GM18951 (cell line): ENCODE measurements at regions not wholly inside any gene's neighbourhood (a gene's known extent, or its start where the extent isn't known, plus 50 kb on each side); places are given as distances from the start of the nearest gene placed in this dataset.

Experiments used
- POLR2A ChIP-seq: IDR thresholded peaks from 4 replicates; pipeline ENCODE4 v1.6.1; 2011; ENCODE audit warnings: mild to moderate bottlenecking; ENCODE audit not compliant: insufficient read length, insufficient read depth; ENCODE audit errors: extremely low read depth
- in situ Hi-C: fragments of 300-500 bp; cut with MboI; formaldehyde crosslinking; loops from one replicate; pipeline ENCODE4 v1.12.0; 2022; ENCODE audit warnings: low sequenced_read_pairs, mixed read lengths, inconsistent platforms; ENCODE audit not compliant: unreplicated experiment

GRCh38 chr22:49272546-49273125 lies 555.0 kb downstream of the BRD1 start:
- in situ Hi-C loops: no loop called here
- TF ChIP-seq POLR2A: no peak

DNA sequence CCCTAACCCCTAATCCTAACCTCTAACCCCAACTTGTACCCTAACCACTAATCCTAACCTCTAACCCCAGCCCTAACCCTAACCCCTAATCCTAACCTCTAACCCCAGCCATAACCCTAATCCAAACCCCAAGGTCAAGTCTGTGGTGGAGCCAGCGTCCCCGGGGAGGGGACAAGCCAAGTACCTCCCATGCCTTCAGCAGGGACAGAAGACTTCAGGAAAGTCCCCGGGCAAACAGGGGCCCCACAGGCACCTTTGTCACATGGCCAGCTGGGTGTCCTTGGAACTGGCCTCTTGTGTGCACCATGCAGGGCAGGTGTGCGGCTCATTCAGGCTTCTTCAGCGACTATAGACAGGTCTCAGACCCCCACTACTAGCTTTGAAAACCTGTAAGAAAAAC lies 555.8 kb downstream of the BRD1 start:
- in situ Hi-C loops: no loop called here
- no peak for TF ChIP-seq POLR2A

DNA sequence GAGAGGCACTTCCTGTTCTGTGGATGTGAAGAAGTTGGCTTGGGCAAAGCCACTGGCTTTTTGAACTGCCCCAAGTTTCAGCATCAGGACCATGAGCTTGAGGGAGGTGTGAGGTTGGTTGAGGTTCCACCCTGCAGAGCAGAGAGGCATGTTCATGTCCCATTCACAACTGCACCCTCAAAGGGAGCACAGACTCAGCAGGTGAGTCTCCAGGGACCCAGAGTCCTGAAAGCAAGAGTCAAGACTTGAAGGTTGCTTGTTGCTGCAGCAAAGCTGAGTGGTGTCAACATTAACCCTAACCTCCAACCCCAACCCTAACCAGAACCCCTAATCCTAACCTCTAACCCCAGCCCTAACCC lies 556.3 kb downstream of the BRD1 start:
- no peak for TF ChIP-seq POLR2A
- in situ Hi-C loops: no loop called here

GRCh38 chr22:49270595-49271368 lies 556.9 kb downstream of the BRD1 start:
- TF ChIP-seq POLR2A: no peak
- in situ Hi-C loops: no loop called here

DNA sequence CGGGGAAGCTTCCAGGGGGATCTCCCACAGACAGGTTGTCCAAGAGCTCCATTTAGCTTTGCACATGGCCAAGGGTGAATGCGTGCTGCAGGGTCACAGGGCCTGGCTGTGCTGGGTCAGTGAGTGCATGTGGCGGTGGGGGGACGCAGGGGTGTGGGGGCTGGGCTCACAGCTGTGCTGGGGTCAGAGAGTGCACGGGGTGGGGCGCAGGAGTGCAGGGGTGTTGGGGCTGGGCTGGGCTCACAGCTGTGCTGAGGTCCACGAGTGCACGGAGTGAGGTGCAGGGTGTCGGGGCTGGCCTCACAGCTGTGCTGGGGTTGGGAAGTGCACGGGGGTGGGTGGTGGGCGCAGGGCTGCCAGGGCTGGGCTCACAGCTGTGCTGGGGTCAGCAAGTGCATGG lies 557.7 kb downstream of the BRD1 start:
- no peak for TF ChIP-seq POLR2A

DNA sequence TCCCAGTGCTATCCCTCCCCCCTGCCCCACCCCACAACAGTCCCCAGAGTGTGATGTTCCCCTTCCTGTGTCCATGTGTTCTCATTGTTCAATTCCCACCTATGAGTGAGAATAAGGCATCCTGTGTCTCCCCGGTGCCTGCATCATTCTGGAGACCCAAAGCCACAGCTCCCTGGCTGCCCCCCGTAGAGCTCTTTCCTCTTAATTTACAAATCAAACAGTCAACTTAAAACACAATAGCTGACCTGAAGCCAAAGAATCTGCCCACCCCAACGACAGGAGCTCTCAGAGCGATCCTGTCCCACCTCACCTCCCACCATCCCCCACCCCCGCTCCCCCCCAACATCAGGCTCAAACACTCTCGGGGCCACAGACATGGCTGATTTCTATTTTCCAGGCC lies 558.3 kb downstream of the BRD1 start:
- in situ Hi-C loops: no loop called here
- no peak for TF ChIP-seq POLR2A

More for the DNA sequence above, 557.7 kb downstream of the BRD1 start:
- in situ Hi-C loops: no loop called here

DNA sequence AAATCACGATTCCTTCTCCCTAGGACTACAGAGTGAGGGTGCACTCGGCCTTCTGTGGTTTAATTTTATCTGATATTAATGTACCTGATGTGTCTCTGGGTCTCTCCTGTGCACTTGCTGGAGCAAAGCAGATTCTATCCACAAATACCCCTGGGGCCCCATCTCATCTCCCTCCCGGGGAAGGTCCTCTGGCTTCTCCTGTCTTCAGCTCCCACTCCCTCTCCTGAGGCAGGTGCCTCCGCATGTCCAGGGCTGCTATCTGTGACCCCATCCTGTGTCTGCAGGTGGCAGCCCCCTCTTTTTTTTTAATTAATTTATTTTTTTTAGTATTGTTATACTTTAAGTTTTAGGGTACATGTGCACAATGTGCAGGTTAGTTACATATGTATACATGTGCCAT lies 558.7 kb downstream of the BRD1 start:
- in situ Hi-C loops: no loop called here
- TF ChIP-seq POLR2A: no peak

- in situ Hi-C loops: no loop called here
- no peak for TF ChIP-seq POLR2A
These were observed 559.7 kb downstream of the BRD1 start for GRCh38 chr22:49267996-49268395.

- in situ Hi-C loops: no loop called here
- TF ChIP-seq POLR2A: no peak
These were observed 560.8 kb downstream of the BRD1 start for GRCh38 chr22:49266561-49267519.

- in situ Hi-C loops: no loop called here
- TF ChIP-seq POLR2A: no peak
These were observed 563.0 kb downstream of the BRD1 start for GRCh38 chr22:49264696-49265095.

DNA sequence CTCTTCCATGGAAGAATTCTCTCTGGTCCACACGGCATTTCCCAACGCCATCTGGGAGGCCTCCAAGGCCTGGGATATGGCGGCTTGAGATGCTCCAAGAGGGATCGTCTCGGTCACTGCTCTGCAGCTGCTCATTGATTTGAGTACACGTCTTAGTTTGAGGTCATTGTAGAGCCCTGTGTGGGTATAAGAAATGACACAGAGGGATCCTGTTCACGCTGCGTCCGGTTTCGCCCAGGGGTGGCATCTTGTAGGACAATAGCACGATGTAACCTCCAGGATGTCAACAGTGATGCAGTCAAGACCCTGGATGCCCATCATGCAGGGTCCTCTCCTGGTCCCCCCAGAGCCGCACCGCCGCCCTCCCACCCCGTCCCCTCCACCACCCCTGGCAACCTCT lies 564.6 kb downstream of the BRD1 start:
- no peak for TF ChIP-seq POLR2A
- in situ Hi-C loops: no loop called here

- in situ Hi-C loops: no loop called here
- TF ChIP-seq POLR2A: no peak
These were observed 565.5 kb downstream of the BRD1 start for GRCh38 chr22:49262167-49262566.

GRCh38 chr22:49261616-49262015 lies 566.1 kb downstream of the BRD1 start:
- in situ Hi-C loops: no loop called here
- no peak for TF ChIP-seq POLR2A
